Mucosa of descending colon (tissue), 3 donors: ENCODE measurements at regions not wholly inside any gene's neighbourhood (a gene's known extent, or its start where the extent isn't known, plus 50 kb on each side); places are given as distances from the start of the nearest gene placed in this dataset.
"Not testable (repeated sequence)": the region's sequence is repeated elsewhere in the genome, so short reads cannot be mapped to it uniquely, and the experiment has no call there.

Experiments used
- ATAC-seq: fragments of 200-7000 bp; cut with Tn5 transposase; one replicate; pipeline ENCODE4 v1.9.1; 2020; ENCODE audit warnings: mild to moderate bottlenecking, moderate library complexity
- DNase-seq, 3 donors: peaks; one replicate each; pipeline ENCODE4 v3.0.0-alpha.2; 2020
- H3K36me3 ChIP-seq: fragments of 200-600 bp; one replicate; pipeline ENCODE4 v1.8.0; 2021; ENCODE audit warnings: low read depth, mild to moderate bottlenecking
- H3K4me1 ChIP-seq: fragments of 200-600 bp; one replicate; pipeline ENCODE4 v1.8.0; 2021; ENCODE audit warnings: low read depth, mild to moderate bottlenecking
- H3K4me3 ChIP-seq: fragments of 200-600 bp; one replicate; pipeline ENCODE4 v1.8.0; 2021; ENCODE audit warnings: mild to moderate bottlenecking
- H3K9me3 ChIP-seq: fragments of 200-600 bp; one replicate; pipeline ENCODE4 v1.8.0; 2021; ENCODE audit warnings: mild to moderate bottlenecking
- CTCF ChIP-seq: fragments of 200-600 bp; IDR thresholded peaks from one replicate; pipeline ENCODE4 v1.8.0; 2022; ENCODE audit warnings: antibody characterized with exemption, mild to moderate bottlenecking
- intact Hi-C, 2 donors: fragments of 100-400 bp; cut with DNase I in 1 of 2; cut with micrococcal nuclease in 1 of 2; formaldehyde crosslinking; loops; one replicate each; pipeline versions ENCODE4 v1.11.0 to v1.11.1; 2022; cut with DNase I, micrococcal nuclease
- donor health status: DM: no; HTN: no; CAD: no; lungs with moderate emphysema.
- donor health status: DM: no; HTN: no; CAD: no.
- donor health status: DM: no; HTN: yes; CAD: no.

GRCh38 chr10:113497198-113497597, 55.7 kb upstream of the HABP2 start:
- no peaks in the 10 kb centered on the region for H3K9me3 ChIP-seq
- H3K4me3 ChIP-seq, result no peak overlapping the region
- no peak for TF ChIP-seq CTCF
- intact Hi-C loops, result no loop called here
- DNase-seq (no peak), ATAC-seq (no peak)
- no peaks in the 10 kb centered on the region for H3K36me3 ChIP-seq
- H3K4me1 ChIP-seq, result no peaks in the 10 kb centered on the region

DNA sequence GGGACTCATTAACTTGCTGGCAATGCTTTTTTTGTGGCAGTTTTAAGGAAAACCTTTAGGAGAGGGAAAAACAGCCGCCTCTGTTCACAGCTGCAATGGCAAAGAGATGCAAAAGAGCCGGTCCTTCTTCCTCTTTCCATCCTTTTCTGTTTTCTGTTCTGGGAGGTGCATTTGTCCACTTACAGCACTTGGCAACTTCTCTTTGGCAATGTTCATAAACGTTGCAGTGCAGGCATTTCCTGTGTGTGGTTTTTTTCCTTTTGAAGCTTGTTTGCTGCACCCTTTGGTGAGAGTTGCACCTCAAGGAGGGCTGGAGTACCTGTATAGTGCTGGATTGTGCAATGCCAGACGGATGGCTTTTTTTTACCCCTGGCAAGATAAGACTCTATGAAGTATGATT, 53.9 kb upstream of the HABP2 start:
- Histone ChIP-seq H3K36me3 (no peaks in the 10 kb centered on the region), H3K4me3 (no peak overlapping the region), H3K9me3 (no peaks in the 10 kb centered on the region), H3K4me1 (no peaks in the 10 kb centered on the region)
- no peak for TF ChIP-seq CTCF
- no peak for ATAC-seq
- DNase-seq, result no peak
- intact Hi-C loops, result no loop called here

DNA sequence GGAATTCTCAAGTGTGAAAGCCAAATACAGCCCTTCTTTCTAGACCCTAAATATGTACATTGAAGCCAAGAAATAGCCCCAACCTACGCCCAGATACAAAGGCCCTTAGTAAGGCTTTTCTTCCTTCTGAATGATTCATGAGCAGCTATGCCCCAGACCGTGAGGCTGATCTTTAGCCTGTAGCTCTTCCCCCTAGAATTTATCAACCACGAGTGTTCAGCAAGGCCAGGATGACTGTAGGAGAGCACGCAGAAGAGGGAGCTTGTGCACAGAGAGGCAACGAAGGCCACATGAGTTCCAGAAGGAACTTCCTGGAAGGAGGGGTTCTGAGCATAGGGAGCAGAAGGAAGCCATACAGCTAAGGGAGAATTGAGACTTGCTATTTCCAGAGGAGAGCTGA, 53.0 kb upstream of the HABP2 start:
- Histone ChIP-seq H3K36me3 (no peaks in the 10 kb centered on the region), H3K4me1 (no peaks in the 10 kb centered on the region), H3K9me3 (no peaks in the 10 kb centered on the region), H3K4me3 (no peak overlapping the region)
- ATAC-seq (no peak), DNase-seq (no peak)
- intact Hi-C loops, result no loop called here
- no peak for TF ChIP-seq CTCF

DNA sequence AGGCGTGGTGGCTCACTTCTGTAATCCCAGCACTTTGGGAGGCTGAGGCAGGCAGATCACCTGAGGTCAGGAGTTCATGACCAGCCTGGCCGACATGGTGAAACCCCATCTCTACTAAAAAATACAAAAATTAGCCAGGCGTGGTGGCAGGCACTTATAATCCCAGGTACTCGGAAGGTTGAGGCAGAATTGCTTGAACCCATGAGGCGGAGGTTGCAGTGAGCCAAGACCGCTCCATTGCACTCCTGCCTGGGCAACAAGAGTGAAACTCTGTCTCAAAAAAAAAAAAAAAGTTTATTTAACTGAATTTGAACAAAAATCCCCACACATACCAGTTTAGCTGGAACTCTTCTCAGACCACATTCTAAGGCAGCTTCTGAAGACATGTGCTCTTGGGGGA, 51.8 kb upstream of the HABP2 start:
- H3K9me3 ChIP-seq, DNase-seq, intact Hi-C loops, H3K36me3 ChIP-seq, H3K4me1 ChIP-seq, H3K4me3 ChIP-seq, ATAC-seq: not testable (repeated sequence)
